ENCODE measurements at regions not wholly inside any gene's neighbourhood (a gene's known extent, or its start where the extent isn't known, plus 50 kb on each side); places are given as distances from the start of the nearest gene placed in this dataset.
A peak's percentile ranks its signal among the peaks of the same experiment; 100 is the strongest.

- TF ChIP-seq ZNF646 (CRISPR knock-in tag; IDR thresholded peaks at IDR 0.05), result no peak
- TF ChIP-seq ZBTB1 (CRISPR knock-in tag; IDR thresholded peaks at IDR 0.05; ENCODE audit: borderline replicate concordance), result no peak
- TF ChIP-seq ZNF329 (CRISPR knock-in tag; IDR thresholded peaks at IDR 0.05; ENCODE audit: low read depth), result peak; percentile 76; the same call in 1 of the 2 replicates
- TF ChIP-seq KMT2B (CRISPR knock-in tag; IDR thresholded peaks at IDR 0.05), result no peak
- peak; percentile 69 for TF ChIP-seq MTA1 (CRISPR knock-in tag; IDR thresholded peaks at IDR 0.05; ENCODE audit: borderline replicate concordance)
- peak; percentile 73 for TF ChIP-seq ZFP91 (CRISPR knock-in tag; IDR thresholded peaks at IDR 0.05; ENCODE audit: borderline replicate concordance)
- 0 out of 2 replicates have a peak, but pooled peaks have one; percentile 62 for TF ChIP-seq WIZ (CRISPR knock-in tag; IDR thresholded peaks at IDR 0.05)
- TF ChIP-seq E2F5 (CRISPR knock-in tag; conservative IDR thresholded peaks at IDR 0.05), result peak; percentile 93
- no peak for TF ChIP-seq ZNF552 (CRISPR knock-in tag; IDR thresholded peaks at IDR 0.05; ENCODE audit: borderline replicate concordance)
- TF ChIP-seq ZNF512 (CRISPR knock-in tag; IDR thresholded peaks at IDR 0.05), result no peak
- no peak; the same call in 1 of the 2 replicates for TF ChIP-seq PPARG (CRISPR knock-in tag; conservative IDR thresholded peaks at IDR 0.05)
- TF ChIP-seq ZNF275 (CRISPR knock-in tag; IDR thresholded peaks at IDR 0.05; ENCODE audit: borderline replicate concordance), result no peak
- peak; percentile 75 for TF ChIP-seq ZNF770 (CRISPR knock-in tag; IDR thresholded peaks at IDR 0.05)
- TF ChIP-seq STAT5B (CRISPR knock-in tag; IDR thresholded peaks at IDR 0.05), result 0 out of 2 replicates have a peak, but pooled peaks have one; percentile 56
Measured at GRCh38 chr22:23521441-23522113, 58.5 kb downstream of the IGLL1 start (continued).
